HL-60 (cell line): ENCODE measurements at regions not wholly inside any gene's neighbourhood (a gene's known extent, or its start where the extent isn't known, plus 50 kb on each side); places are given as distances from the start of the nearest gene placed in this dataset.

Experiments
- GABPA ChIP-seq: IDR thresholded peaks from 2 replicates; pipeline ENCODE4 v1.6.1; 2012; ENCODE audit warnings: low read depth
- POLR2AphosphoS5 ChIP-seq: IDR thresholded peaks from 2 replicates; pipeline ENCODE4 v1.6.1; 2012; ENCODE audit warnings: low read depth
- REST ChIP-seq: IDR thresholded peaks from 2 replicates; pipeline ENCODE4 v1.6.1; 2012; ENCODE audit warnings: low read depth; ENCODE audit not compliant: insufficient replicate concordance
- SPI1 ChIP-seq: IDR thresholded peaks from 2 replicates; pipeline ENCODE4 v1.6.1; 2012; ENCODE audit warnings: low read depth, mild to moderate bottlenecking, borderline replicate concordance
- TF ChIP-seq, protein P1 (sequence below): IDR thresholded peaks from one replicate; pipeline ENCODE4 v1.5.1; 2011; ENCODE audit warnings: low read length, control low read depth, inconsistent platforms; ENCODE audit not compliant: insufficient read depth

GRCh38 chr12:46514886-46515285 lies 142.3 kb upstream of the SLC38A2 start:
- TF ChIP-seq POLR2AphosphoS5 (no peak), REST (no peak), GABPA (no peak), SPI1 (no peak)
- TF ChIP-seq, protein P1, sequence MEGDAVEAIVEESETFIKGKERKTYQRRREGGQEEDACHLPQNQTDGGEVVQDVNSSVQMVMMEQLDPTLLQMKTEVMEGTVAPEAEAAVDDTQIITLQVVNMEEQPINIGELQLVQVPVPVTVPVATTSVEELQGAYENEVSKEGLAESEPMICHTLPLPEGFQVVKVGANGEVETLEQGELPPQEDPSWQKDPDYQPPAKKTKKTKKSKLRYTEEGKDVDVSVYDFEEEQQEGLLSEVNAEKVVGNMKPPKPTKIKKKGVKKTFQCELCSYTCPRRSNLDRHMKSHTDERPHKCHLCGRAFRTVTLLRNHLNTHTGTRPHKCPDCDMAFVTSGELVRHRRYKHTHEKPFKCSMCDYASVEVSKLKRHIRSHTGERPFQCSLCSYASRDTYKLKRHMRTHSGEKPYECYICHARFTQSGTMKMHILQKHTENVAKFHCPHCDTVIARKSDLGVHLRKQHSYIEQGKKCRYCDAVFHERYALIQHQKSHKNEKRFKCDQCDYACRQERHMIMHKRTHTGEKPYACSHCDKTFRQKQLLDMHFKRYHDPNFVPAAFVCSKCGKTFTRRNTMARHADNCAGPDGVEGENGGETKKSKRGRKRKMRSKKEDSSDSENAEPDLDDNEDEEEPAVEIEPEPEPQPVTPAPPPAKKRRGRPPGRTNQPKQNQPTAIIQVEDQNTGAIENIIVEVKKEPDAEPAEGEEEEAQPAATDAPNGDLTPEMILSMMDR = no peak
